ENCODE measurements at regions not wholly inside any gene's neighbourhood (a gene's known extent, or its start where the extent isn't known, plus 50 kb on each side); places are given as distances from the start of the nearest gene placed in this dataset.

- TF ChIP-seq CTCF (IDR thresholded peaks at IDR 0.05) (no peak), POLR2A (IDR thresholded peaks at IDR 0.05) (no peak), POLR2AphosphoS5 (IDR thresholded peaks at IDR 0.05) (no peak), EP300 (IDR thresholded peaks at IDR 0.05; ENCODE audit: low read depth) (no peak)
Observed at GRCh38 chr12:78531831-78532458, 332.6 kb upstream of the SYT1 start.

Data from transverse colon (tissue), 4 donors.